H1 (cell line): ENCODE measurements at regions not wholly inside any gene's neighbourhood (a gene's known extent, or its start where the extent isn't known, plus 50 kb on each side); places are given as distances from the start of the nearest gene placed in this dataset.

Source experiments
- CTCF ChIA-PET: fragments of 300-600 bp; sonication (Branson Sonifier 250); formaldehyde crosslinking; loops from one replicate; lab custom pipeline; 2021; ENCODE audit not compliant: partially characterized antibody; lab: Charles Lee
- POLR2A ChIA-PET: fragments of 300-600 bp; sonication (Branson Sonifier 250); formaldehyde crosslinking; loops from one replicate; lab custom pipeline; 2021; ENCODE audit warnings: inconsistent platforms; ENCODE audit not compliant: partially characterized antibody; lab: Charles Lee
- DNase-seq, 2 experiments: peaks; one replicate each; pipeline versions ENCODE4 v3.0.0 to v3.0.0-alpha.2; 2010 to 2022; ENCODE audit warnings: low spot score in 2 of 2, low read depth in 1 of 2, mixed read lengths in 1 of 2
- FAIRE-seq: peaks from 2 replicates; lab custom pipeline; 2011; peaks lifted over from hg19 to GRCh38; lab: Jason Lieb, UNC
- H2AFZ ChIP-seq: 2 replicates; pipeline ENCODE4 v1.8.1; 2012; ENCODE audit warnings: low read length, inconsistent platforms
- H2AK5ac ChIP-seq: 2 replicates; pipeline ENCODE4 v1.6.1; 2013; ENCODE audit warnings: low read depth, low read length
- H2BK120ac ChIP-seq: replicated peaks from 2 replicates; pipeline ENCODE3; 2013; ENCODE audit warnings: low read depth, low read length, inconsistent platforms
- H2BK12ac ChIP-seq: 2 replicates; pipeline ENCODE4 v1.6.1; 2013; ENCODE audit warnings: low read depth, low read length
- H2BK15ac ChIP-seq: 2 replicates; pipeline ENCODE4 v1.6.1; 2013; ENCODE audit warnings: low read length
- H2BK20ac ChIP-seq: 2 replicates; pipeline ENCODE4 v1.6.1; 2013; ENCODE audit warnings: low read length
- H2BK5ac ChIP-seq: 2 replicates; pipeline ENCODE4 v1.6.1; 2013; ENCODE audit warnings: low read depth, low read length
- H3K14ac ChIP-seq: 2 replicates; pipeline ENCODE4 v1.6.1; 2013; ENCODE audit warnings: inconsistent platforms; ENCODE audit not compliant: insufficient read length
- H3K18ac ChIP-seq: 2 replicates; pipeline ENCODE4 v1.6.1; 2013; ENCODE audit warnings: low read length; ENCODE audit errors: extremely low read depth
- H3K23ac ChIP-seq: 2 replicates; pipeline ENCODE4 v1.6.1; 2013; ENCODE audit warnings: inconsistent platforms; ENCODE audit not compliant: insufficient read length
- H3K23me2 ChIP-seq: 2 replicates; pipeline ENCODE4 v1.6.1; 2013; ENCODE audit warnings: low read depth, low read length
- H3K27ac ChIP-seq: 2 replicates; pipeline ENCODE4 v1.6.1; 2011; ENCODE audit warnings: low read depth, low read length, inconsistent platforms
- H3K27me3 ChIP-seq, 4 experiments: replicated peaks in 1 of 4; 1 replicate in 1 of 4; 2 replicates in 3 of 4; pipeline versions ENCODE4 v1.6.1 to v1.8.1; 2011 to 2013; ENCODE audit warnings: low read length in 3 of 4, mild to moderate bottlenecking in 3 of 4, inconsistent platforms in 2 of 4, mixed read lengths in 2 of 4, moderate library complexity in 1 of 4; ENCODE audit not compliant: control insufficient read depth in 3 of 4, insufficient read depth in 3 of 4; ENCODE audit errors: extremely low read depth in 1 of 4
- H3K36me3 ChIP-seq, 4 experiments: 2 replicates each; pipeline versions ENCODE4 v1.6.1 to v1.8.1; 2011 to 2013; ENCODE audit warnings: mild to moderate bottlenecking in 4 of 4, low read length in 3 of 4, moderate library complexity in 2 of 4, control low read depth in 1 of 4, inconsistent platforms in 1 of 4; ENCODE audit not compliant: insufficient read depth in 4 of 4, control insufficient read depth in 2 of 4
- H3K4ac ChIP-seq: replicated peaks from 2 replicates; pipeline ENCODE3; 2013; ENCODE audit warnings: low read length, low read depth, mixed read lengths, inconsistent platforms; ENCODE audit not compliant: insufficient read length
- H3K4me1 ChIP-seq, 4 experiments: replicated peaks in 1 of 4; 1 replicate in 1 of 4; 2 replicates in 3 of 4; pipeline versions ENCODE4 v1.6.1 to v1.8.1; 2011 to 2013; ENCODE audit warnings: low read length in 3 of 4, inconsistent platforms in 2 of 4, mixed read lengths in 1 of 4; ENCODE audit not compliant: insufficient read depth in 4 of 4, control insufficient read depth in 3 of 4
- H3K4me2 ChIP-seq, 2 experiments: 2 replicates each; pipeline versions ENCODE4 v1.6.1 to v1.8.1; 2011 to 2013; ENCODE audit warnings: low read depth in 2 of 2, low read length in 2 of 2, control low read depth in 1 of 2, inconsistent platforms in 1 of 2, mild to moderate bottlenecking in 1 of 2; ENCODE audit not compliant: insufficient read depth in 1 of 2
- H3K4me3 ChIP-seq, 4 experiments: fragments of 200-600, 300-600 bp in 1 of 4; sonication (generic), shearing (Covaris generic), sonication (Bioruptor Twin) in 1 of 4; 2 replicates each; pipeline versions ENCODE4 v1.5.1 to v1.8.1; 2011 to 2016; ENCODE audit warnings: low read length in 4 of 4, low read depth in 3 of 4, control low read depth in 2 of 4, inconsistent platforms in 2 of 4, mild to moderate bottlenecking in 2 of 4, mixed read lengths in 1 of 4, moderate library complexity in 1 of 4; ENCODE audit not compliant: insufficient read depth in 2 of 4; ENCODE audit errors: extremely low read depth in 1 of 4
- H3K56ac ChIP-seq: replicated peaks from 2 replicates; pipeline ENCODE3; 2013; ENCODE audit warnings: low read depth, mild to moderate bottlenecking, mixed read lengths, low read length, inconsistent platforms; ENCODE audit not compliant: insufficient read length
- H3K79me1 ChIP-seq: 2 replicates; pipeline ENCODE4 v1.6.1; 2013; ENCODE audit warnings: low read depth, low read length, control low read depth
- H3K79me2 ChIP-seq, 2 experiments: 2 replicates each; pipeline versions ENCODE4 v1.6.1 to v1.8.1; 2012 to 2013; ENCODE audit warnings: low read length in 2 of 2, mild to moderate bottlenecking in 2 of 2, inconsistent platforms in 1 of 2; ENCODE audit not compliant: insufficient read depth in 2 of 2, control insufficient read depth in 1 of 2
- H3K9ac ChIP-seq, 4 experiments: replicated peaks in 1 of 4; 1 replicate in 1 of 4; 2 replicates in 3 of 4; pipeline versions ENCODE4 v1.6.1 to v1.8.1; 2011 to 2013; ENCODE audit warnings: low read depth in 3 of 4, low read length in 3 of 4, control low read depth in 2 of 4, mild to moderate bottlenecking in 2 of 4, moderate library complexity in 2 of 4, inconsistent platforms in 1 of 4; ENCODE audit errors: extremely low read depth in 1 of 4
- H3K9me3 ChIP-seq, 2 experiments: 2 replicates each; pipeline versions ENCODE4 v1.6.1 to v1.8.1; 2012 to 2013; ENCODE audit warnings: mild to moderate bottlenecking in 2 of 2, moderate library complexity in 2 of 2, control low read depth in 1 of 2, inconsistent platforms in 1 of 2, low read depth in 1 of 2, low read length in 1 of 2, mixed read lengths in 1 of 2; ENCODE audit not compliant: insufficient read depth in 2 of 2
- H4K20me1 ChIP-seq, 2 experiments: replicated peaks in 1 of 2; 2 replicates each; pipeline versions ENCODE3 to v1.8.1; 2011 to 2013; ENCODE audit warnings: inconsistent platforms in 2 of 2, low read length in 2 of 2, mild to moderate bottlenecking in 1 of 2; ENCODE audit not compliant: insufficient read depth in 2 of 2, control insufficient read depth in 1 of 2
- H4K5ac ChIP-seq: 2 replicates; pipeline ENCODE4 v1.6.1; 2013; ENCODE audit warnings: low read length, low read depth, mixed read lengths, inconsistent platforms; ENCODE audit not compliant: insufficient read length
- H4K8ac ChIP-seq: 2 replicates; pipeline ENCODE4 v1.8.0; 2013; ENCODE audit warnings: mild to moderate bottlenecking, moderate library complexity, low read length, inconsistent platforms; ENCODE audit not compliant: insufficient read depth; ENCODE audit errors: extremely low read depth
- H4K91ac ChIP-seq: replicated peaks from 2 replicates; pipeline ENCODE3; 2013; ENCODE audit warnings: low read length, mixed read lengths, inconsistent platforms; ENCODE audit not compliant: insufficient read length
- ATF2 ChIP-seq: IDR thresholded peaks from 2 replicates; pipeline ENCODE4 v1.6.1; 2012; ENCODE audit warnings: low read length, inconsistent platforms
- BACH1 ChIP-seq: IDR thresholded peaks from 2 replicates; pipeline ENCODE4 v1.6.1; 2012; ENCODE audit warnings: low read length, improper control_type of control experiment
- EP300 ChIP-seq, 2 experiments: IDR thresholded peaks; 1 replicate in 1 of 2; 2 replicates in 1 of 2; pipeline ENCODE4 v1.6.1; 2011 to 2012; ENCODE audit warnings: low read depth in 2 of 2, low read length in 2 of 2, mild to moderate bottlenecking in 2 of 2, borderline replicate concordance in 1 of 2, inconsistent platforms in 1 of 2, moderate library complexity in 1 of 2
- HDAC6 ChIP-seq: IDR thresholded peaks from one replicate; pipeline ENCODE4 v1.7.1; 2012; ENCODE audit warnings: low read depth, mild to moderate bottlenecking, inconsistent platforms, low read length, moderate library complexity
- KDM1A ChIP-seq: fragments of 200-600, 300-600 bp; sonication (generic); IDR thresholded peaks from 2 replicates; pipeline ENCODE4 v1.7.1; 2016; ENCODE audit warnings: mild to moderate bottlenecking, low read length, borderline replicate concordance
- KDM5A ChIP-seq: fragments of 200-600 bp; IDR thresholded peaks from 2 replicates; pipeline ENCODE4 v1.7.1; 2012; ENCODE audit warnings: mild to moderate bottlenecking, low read length, inconsistent platforms, mixed read lengths
- MAFK ChIP-seq: IDR thresholded peaks from 2 replicates; pipeline ENCODE4 v1.6.1; 2012; ENCODE audit warnings: low read depth, mild to moderate bottlenecking, improper control_type of control experiment, low read length
- RNF2 ChIP-seq: fragments of 200-900, 300-1000 bp; sonication (generic); IDR thresholded peaks from 2 replicates; pipeline ENCODE4 v1.7.1; 2016; ENCODE audit warnings: borderline replicate concordance, low read depth, mild to moderate bottlenecking, antibody characterized with exemption, low read length; ENCODE audit not compliant: poor library complexity, severe bottlenecking; ENCODE audit errors: missing control alignments
- SAP30 ChIP-seq: fragments of 300-600 bp; sonication (generic); IDR thresholded peaks from 2 replicates; pipeline ENCODE4 v1.7.1; 2012; ENCODE audit warnings: low read length, moderate library complexity, mild to moderate bottlenecking, inconsistent platforms; ENCODE audit not compliant: insufficient read depth, insufficient replicate concordance
- SP4 ChIP-seq: IDR thresholded peaks from 2 replicates; pipeline ENCODE4 v1.6.1; 2012; ENCODE audit warnings: low read length, inconsistent platforms
- SUZ12 ChIP-seq: fragments of 200-600 bp; sonication (generic); IDR thresholded peaks from 2 replicates; pipeline ENCODE4 v1.6.1; 2012; ENCODE audit warnings: mild to moderate bottlenecking, inconsistent platforms, low read length, moderate library complexity, mixed read lengths
- TCF12 ChIP-seq: IDR thresholded peaks from 2 replicates; pipeline ENCODE4 v1.6.1; 2011; ENCODE audit warnings: low read depth, mild to moderate bottlenecking, low read length
- WGBS, 2 experiments: shearing (Covaris generic) in 1 of 2; methylation state at CpG; one replicate each; pipeline versions ENCODE4 v1.1.6 to v1.1.7; 2013 to 2015; ENCODE audit warnings: low lambda C conversion rate in 2 of 2, mixed read lengths in 2 of 2, inconsistent platforms in 1 of 2, low coverage in 1 of 2, missing lambda C conversion rate in 1 of 2; ENCODE audit not compliant: insufficient replicate concordance in 2 of 2, insufficient coverage in 1 of 2, insufficient read length in 1 of 2; ENCODE audit errors: extremely low coverage in 1 of 2, missing lambda C conversion rate in 1 of 2; 5-methylcytosine and 5-hydroxymethylcytosine counted together

GRCh38 chr7:89760690-89761089, 393.6 kb upstream of the STEAP1 start:
- Histone ChIP-seq H3K4ac (no peak overlapping the region), H4K91ac (no peak overlapping the region), H3K9ac (no peak overlapping the region), H3K4me2 (no peak overlapping the region), H2BK5ac (no peak overlapping the region), H3K4me3 (no peak overlapping the region), H3K36me3 (no peaks in the 10 kb centered on the region), H2AFZ (0 out of 2 replicates have a peak overlapping the region, but pooled peaks have one; percentile 58), H2AK5ac (no peak overlapping the region), H3K4me1 (no peaks in the 10 kb centered on the region), H2BK15ac (no peak overlapping the region), H3K56ac (no peak overlapping the region), H3K79me2 (no peaks in the 10 kb centered on the region), H2BK20ac (no peak overlapping the region), H2BK120ac (no peak overlapping the region), H4K20me1 (no peaks in the 10 kb centered on the region), H3K79me1 (no peaks in the 10 kb centered on the region), H3K27ac (no peak overlapping the region), H2BK12ac (no peak overlapping the region), H3K27me3 (no peaks in the 10 kb centered on the region), H3K23ac (no peak overlapping the region), H3K18ac (no peak overlapping the region), H3K23me2 (no peaks in the 10 kb centered on the region), H3K14ac (no peak overlapping the region), H4K5ac (no peak overlapping the region), H4K8ac (no peak overlapping the region), H3K9me3 (no peaks in the 10 kb centered on the region)
- TF ChIP-seq SAP30 (no peak), EP300 (IDR thresholded peaks at IDR 0.05; ENCODE audit: borderline replicate concordance in 1 of 2, low read depth in 2 of 2, low read length in 2 of 2) (no peak), MAFK (no peak), SP4 (no peak), ATF2 (no peak), RNF2 (no peak), BACH1 (no peak), KDM5A (no peak), HDAC6 (no peak), SUZ12 (no peak), TCF12 (no peak), KDM1A (no peak)
- CTCF ChIA-PET: interaction anchor here (0.6 to 0.9 kb wide), 2 partner anchors 11 to 172 kb away, joined by 3 to 5 read pairs; no protein-coding TSS in a partner anchor
- 92% methylated on average over 3 of the region's 3 CpGs; no CpG with 5 or more reads in 1 of the 2 experiments for WGBS, 2 experiments
- FAIRE-seq: no peak
- no peak for DNase-seq
- POLR2A ChIA-PET: no interaction called here
